SK-N-MC (cell line): ENCODE measurements at regions not wholly inside any gene's neighbourhood (a gene's known extent, or its start where the extent isn't known, plus 50 kb on each side); places are given as distances from the start of the nearest gene placed in this dataset.

Experiments
- EZH2 ChIP-seq: fragments of 200-600 bp; sonication (generic); IDR thresholded peaks from one replicate; pipeline ENCODE4 v1.6.1; 2017; ENCODE audit warnings: antibody characterized with exemption
- FOXP2 ChIP-seq: optimal IDR thresholded peaks from 2 replicates; pipeline ENCODE3; 2011; ENCODE audit warnings: mild to moderate bottlenecking, moderate library complexity; ENCODE audit not compliant: insufficient read depth; ENCODE audit errors: extremely low read length, control extremely low read depth
- POLR2AphosphoS5 ChIP-seq: IDR thresholded peaks from 2 replicates; pipeline ENCODE4 v1.6.1; 2012; ENCODE audit warnings: mild to moderate bottlenecking, low read depth, low read length, borderline replicate concordance

- TF ChIP-seq EZH2 (no peak), FOXP2 (no peak), POLR2AphosphoS5 (no peak)
Observed at GRCh38 chr5:20648981-20649380, 661.0 kb upstream of the CDH18 start.
